Lung (tissue), 11 donors: ENCODE measurements at regions not wholly inside any gene's neighbourhood (a gene's known extent, or its start where the extent isn't known, plus 50 kb on each side); places are given as distances from the start of the nearest gene placed in this dataset.
A peak's percentile ranks its signal among the peaks of the same experiment; 100 is the strongest.

Source experiments
- ATAC-seq: fragments of 200-7000 bp; cut with Tn5 transposase; one replicate; pipeline ENCODE4 v1.9.1; 2020; ENCODE audit warnings: moderate number of reproducible peaks; ENCODE audit not compliant: insufficient read depth, low FRiP score
- DNase-seq, 3 donors: peaks; one replicate each; pipeline ENCODE4 v3.0.0-alpha.2; 2013 to 2017
- H3K27ac ChIP-seq, 2 donors: one replicate each; pipeline ENCODE4 v1.5.1; 2013; ENCODE audit warnings: mild to moderate bottlenecking in 2 of 2, moderate library complexity in 2 of 2, control low read depth in 1 of 2, inconsistent platforms in 1 of 2, low read depth in 1 of 2, low read length in 1 of 2
- H3K27me3 ChIP-seq, 3 donors: one replicate each; pipeline ENCODE4 v1.5.1; 2013; ENCODE audit warnings: low read length in 2 of 3; ENCODE audit not compliant: control insufficient read depth in 3 of 3, insufficient read depth in 3 of 3
- H3K36me3 ChIP-seq, 4 donors: one replicate each; pipeline ENCODE4 v1.5.1; 2013; ENCODE audit warnings: low read length in 4 of 4, mild to moderate bottlenecking in 1 of 4, moderate library complexity in 1 of 4; ENCODE audit not compliant: control insufficient read depth in 4 of 4, insufficient read depth in 4 of 4
- H3K4me1 ChIP-seq, 5 donors: one replicate each; pipeline ENCODE4 v1.5.1; 2013; ENCODE audit warnings: low read length in 5 of 5, mild to moderate bottlenecking in 2 of 5, moderate library complexity in 1 of 5; ENCODE audit not compliant: control insufficient read depth in 5 of 5, insufficient read depth in 5 of 5
- H3K4me3 ChIP-seq: one replicate; pipeline ENCODE4 v1.5.1; 2013; ENCODE audit warnings: mild to moderate bottlenecking, control low read depth, moderate library complexity
- H3K9ac ChIP-seq, 2 donors: one replicate each; pipeline ENCODE4 v1.5.1; 2013; ENCODE audit warnings: low read length in 2 of 2, control low read depth in 1 of 2; ENCODE audit not compliant: insufficient read depth in 1 of 2
- H3K9me3 ChIP-seq, 4 donors: one replicate each; pipeline ENCODE4 v1.5.1; 2013; ENCODE audit warnings: low read length in 3 of 4, mild to moderate bottlenecking in 1 of 4, moderate library complexity in 1 of 4; ENCODE audit not compliant: control insufficient read depth in 4 of 4, insufficient read depth in 3 of 4
- WGBS, 2 donors: extraction: QIAGEN DNeasy Blood & Tissue Kit; methylation state at CpG; one replicate each; pipeline ENCODE4 v1.1.7; 2013; 5-methylcytosine and 5-hydroxymethylcytosine counted together
- TF ChIP-seq, protein P1 (sequence below): IDR thresholded peaks from 2 replicates; pipeline ENCODE4 v1.5.1; 2012; ENCODE audit warnings: mild to moderate bottlenecking; ENCODE audit errors: control extremely low read depth, extremely low read depth
- donor health status: control.
- donor health status: control.
- donor health status: Bipolar disorder and iron deficiency.
- donor health status: healthy.
- donor health status: DM: yes; HTN: yes; CAD: no.

DNA sequence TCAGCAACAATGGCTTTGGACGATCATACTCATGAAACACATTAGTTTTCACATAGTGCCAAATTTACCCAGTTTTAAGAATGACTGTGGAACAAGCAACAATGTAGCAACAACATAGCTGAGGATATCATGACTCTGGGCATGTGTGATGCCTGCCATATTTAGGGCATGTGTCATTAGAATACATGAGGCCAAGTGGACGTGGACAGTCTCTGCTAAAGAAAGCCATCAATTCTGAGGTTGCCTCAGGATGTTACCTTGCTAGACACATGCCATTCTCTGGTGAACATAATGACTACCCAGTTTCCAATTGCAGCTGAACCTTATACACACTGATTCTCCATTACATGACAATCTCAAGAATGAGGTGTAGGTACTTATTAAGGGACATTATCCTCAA is 103.3 kb upstream of the ADAMTS19 start:
- peaks cover 0 to 7% (median 0%) of the 10 kb centered on the region in 5 donors for H3K4me1 ChIP-seq
- H3K4me3 ChIP-seq: no peak overlapping the region
- H3K9ac ChIP-seq: no peak overlapping the region
- H3K36me3 ChIP-seq: no peaks in the 10 kb centered on the region
- TF ChIP-seq, protein P1, sequence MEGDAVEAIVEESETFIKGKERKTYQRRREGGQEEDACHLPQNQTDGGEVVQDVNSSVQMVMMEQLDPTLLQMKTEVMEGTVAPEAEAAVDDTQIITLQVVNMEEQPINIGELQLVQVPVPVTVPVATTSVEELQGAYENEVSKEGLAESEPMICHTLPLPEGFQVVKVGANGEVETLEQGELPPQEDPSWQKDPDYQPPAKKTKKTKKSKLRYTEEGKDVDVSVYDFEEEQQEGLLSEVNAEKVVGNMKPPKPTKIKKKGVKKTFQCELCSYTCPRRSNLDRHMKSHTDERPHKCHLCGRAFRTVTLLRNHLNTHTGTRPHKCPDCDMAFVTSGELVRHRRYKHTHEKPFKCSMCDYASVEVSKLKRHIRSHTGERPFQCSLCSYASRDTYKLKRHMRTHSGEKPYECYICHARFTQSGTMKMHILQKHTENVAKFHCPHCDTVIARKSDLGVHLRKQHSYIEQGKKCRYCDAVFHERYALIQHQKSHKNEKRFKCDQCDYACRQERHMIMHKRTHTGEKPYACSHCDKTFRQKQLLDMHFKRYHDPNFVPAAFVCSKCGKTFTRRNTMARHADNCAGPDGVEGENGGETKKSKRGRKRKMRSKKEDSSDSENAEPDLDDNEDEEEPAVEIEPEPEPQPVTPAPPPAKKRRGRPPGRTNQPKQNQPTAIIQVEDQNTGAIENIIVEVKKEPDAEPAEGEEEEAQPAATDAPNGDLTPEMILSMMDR: no peak
- no peaks in the 10 kb centered on the region for H3K27me3 ChIP-seq
- no peaks in the 10 kb centered on the region for H3K9me3 ChIP-seq
- no peak overlapping the region for H3K27ac ChIP-seq
- WGBS, 2 donors: 46 to 68% methylated on average over 2 of the region's 2 CpGs
- ATAC-seq (no peak), DNase-seq (no peak)

DNA sequence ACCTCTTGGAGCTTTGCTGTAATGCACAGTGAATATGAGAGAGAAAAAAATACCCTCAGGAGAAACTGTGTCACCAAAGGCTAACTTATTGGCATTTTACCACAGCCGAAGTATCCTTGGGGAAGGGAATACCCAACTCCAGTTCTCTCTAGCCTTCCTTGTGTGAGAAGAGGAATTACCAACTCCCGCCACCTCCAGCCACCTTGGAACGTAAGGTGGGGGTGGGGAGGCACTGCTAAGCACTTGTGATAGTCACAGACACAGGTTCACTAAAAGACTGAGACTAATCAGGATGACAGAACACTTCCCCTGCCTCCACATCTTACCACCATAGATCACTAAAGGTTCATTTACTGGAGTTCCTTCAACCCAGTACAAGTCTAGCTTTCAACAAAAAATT is 102.0 kb upstream of the ADAMTS19 start:
- ATAC-seq (no peak), DNase-seq (no peak)
- no peak overlapping the region for H3K9ac ChIP-seq
- H3K4me3 ChIP-seq: no peak overlapping the region
- 80 to 92% methylated on average over 3 of the region's 3 CpGs for WGBS, 2 donors
- H3K9me3 ChIP-seq: no peaks in the 10 kb centered on the region
- no peak overlapping the region for H3K27ac ChIP-seq
- H3K36me3 ChIP-seq: no peaks in the 10 kb centered on the region
- TF ChIP-seq, protein P1: no peak
- H3K4me1 ChIP-seq: peaks cover 0 to 7% (median 0%) of the 10 kb centered on the region in 5 donors
- no peaks in the 10 kb centered on the region for H3K27me3 ChIP-seq

DNA sequence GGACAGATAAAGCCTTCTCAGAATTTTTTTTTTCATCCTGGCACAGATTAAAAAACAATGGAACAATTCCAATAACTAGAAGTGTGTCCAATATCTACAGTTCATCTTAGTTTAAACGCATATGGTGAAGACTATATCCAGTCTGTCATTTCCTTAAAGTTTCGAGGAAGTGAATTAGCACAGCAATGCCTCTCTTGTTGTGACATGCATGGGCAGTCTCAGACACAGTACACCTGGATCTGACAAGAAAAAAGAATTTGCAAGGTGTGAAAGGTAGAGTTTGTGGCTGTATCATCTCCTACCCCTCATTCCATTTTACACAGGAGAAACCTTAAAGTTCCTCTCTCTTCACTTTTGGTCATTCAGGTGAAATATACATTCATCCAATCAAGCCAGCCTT is 100.6 kb upstream of the ADAMTS19 start:
- ATAC-seq (no peak), DNase-seq (no peak)
- 53 to 70% methylated on average over 2 of the region's 2 CpGs for WGBS, 2 donors
- TF ChIP-seq, protein P1: no peak
- Histone ChIP-seq H3K9ac (no peak overlapping the region), H3K36me3 (no peaks in the 10 kb centered on the region), H3K4me1 (peaks cover 0 to 7% (median 0%) of the 10 kb centered on the region in 5 donors), H3K27me3 (no peaks in the 10 kb centered on the region), H3K4me3 (no peak overlapping the region), H3K27ac (no peak overlapping the region), H3K9me3 (no peaks in the 10 kb centered on the region)

GRCh38 chr5:129361441-129362025 is 98.6 kb upstream of the ADAMTS19 start:
- no peak overlapping the region for H3K4me3 ChIP-seq
- ATAC-seq (no peak), DNase-seq (peak in 1 of 3 donors; percentile 19)
- no peaks in the 10 kb centered on the region for H3K36me3 ChIP-seq
- no peak overlapping the region for H3K27ac ChIP-seq
- WGBS, 2 donors: 38 to 62% methylated on average over 1 of the region's 1 CpG
- H3K27me3 ChIP-seq: no peaks in the 10 kb centered on the region
- peaks cover 0 to 3% (median 0%) of the 10 kb centered on the region in 4 donors for H3K9me3 ChIP-seq
- TF ChIP-seq, protein P1: no peak
- no peak overlapping the region for H3K9ac ChIP-seq
- H3K4me1 ChIP-seq: peaks cover 0 to 7% (median 0%) of the 10 kb centered on the region in 5 donors
